OCI-LY1 (cell line): ENCODE measurements at regions not wholly inside any gene's neighbourhood (a gene's known extent, or its start where the extent isn't known, plus 50 kb on each side); places are given as distances from the start of the nearest gene placed in this dataset.

Experiments used
- H2AFZ ChIP-seq: fragments of 200-600 bp; sonication (generic), shearing (Covaris generic); 2 replicates; pipeline ENCODE4 v1.6.0; 2014; ENCODE audit warnings: antibody characterized with exemption, mild to moderate bottlenecking, low read length
- H3F3A ChIP-seq: fragments of 200-600 bp; sonication (generic), shearing (Covaris generic); 2 replicates; pipeline ENCODE4 v1.6.0; 2014; ENCODE audit warnings: mild to moderate bottlenecking, antibody characterized with exemption, low read length, moderate library complexity; ENCODE audit not compliant: insufficient read depth
- H3K27ac ChIP-seq: fragments of 200-600 bp; sonication (generic); 2 replicates; pipeline ENCODE4 v1.5.1; 2014; ENCODE audit warnings: low read length, mixed run types, mild to moderate bottlenecking, low read depth; ENCODE audit not compliant: poor library complexity, severe bottlenecking
- H3K27me3 ChIP-seq: fragments of 200-600 bp; sonication (generic); 2 replicates; pipeline ENCODE4 v1.6.0; 2014; ENCODE audit warnings: antibody characterized with exemption, mild to moderate bottlenecking, low read length, moderate library complexity; ENCODE audit not compliant: insufficient read depth
- H3K36me3 ChIP-seq: fragments of 200-600 bp; sonication (generic); 2 replicates; pipeline ENCODE4 v1.6.1; 2014; ENCODE audit warnings: mild to moderate bottlenecking, antibody characterized with exemption, low read length, moderate library complexity, mixed read lengths; ENCODE audit not compliant: insufficient read depth
- H3K4me1 ChIP-seq: fragments of 200-600 bp; sonication (generic); 2 replicates; pipeline ENCODE4 v1.5.1; 2014; ENCODE audit warnings: mild to moderate bottlenecking, low read length, moderate library complexity; ENCODE audit not compliant: insufficient read depth, severe bottlenecking
- H3K4me2 ChIP-seq: fragments of 200-600 bp; sonication (generic), shearing (Covaris generic); 2 replicates; pipeline ENCODE4 v1.6.1; 2014; ENCODE audit warnings: low read length
- H3K4me3 ChIP-seq: fragments of 200-600 bp; sonication (generic); 2 replicates; pipeline ENCODE4 v1.5.1; 2014; ENCODE audit warnings: low read length, low read depth, mild to moderate bottlenecking, mixed read lengths; ENCODE audit not compliant: poor library complexity, severe bottlenecking
- H3K79me2 ChIP-seq: fragments of 200-600 bp; shearing (Covaris generic); 2 replicates; pipeline ENCODE4 v1.6.1; 2016; ENCODE audit warnings: mixed run types, low read length, mixed read lengths; ENCODE audit not compliant: insufficient read depth
- H3K9ac ChIP-seq: fragments of 200-600 bp; sonication (generic), shearing (Covaris generic); 2 replicates; pipeline ENCODE4 v1.6.1; 2014; ENCODE audit warnings: mild to moderate bottlenecking, low read length, mixed read lengths
- H3K9me2 ChIP-seq: fragments of 200-600 bp; sonication (generic), shearing (Covaris generic); 2 replicates; pipeline ENCODE4 v1.6.1; 2014; ENCODE audit warnings: low read depth, mild to moderate bottlenecking, low read length, mixed read lengths
- H3K9me3 ChIP-seq: fragments of 200-600 bp; shearing (Covaris generic); 2 replicates; pipeline ENCODE4 v1.6.1; 2014; ENCODE audit warnings: low read length, mixed read lengths
- H4K20me1 ChIP-seq: fragments of 200-600 bp; sonication (generic), shearing (Covaris generic); 2 replicates; pipeline ENCODE4 v1.6.0; 2016; ENCODE audit warnings: mild to moderate bottlenecking, low read length; ENCODE audit not compliant: insufficient read depth
- EZH2 ChIP-seq: fragments of 200-600 bp; sonication (generic), shearing (Covaris generic); IDR thresholded peaks from 2 replicates; pipeline ENCODE4 v1.8.0; 2017; ENCODE audit warnings: borderline replicate concordance, mixed run types, mild to moderate bottlenecking, antibody characterized with exemption, low read length, moderate library complexity, mixed read lengths
- TF ChIP-seq, protein P1 (sequence below): fragments of 200-600 bp; sonication (generic), shearing (Covaris generic); IDR thresholded peaks from 2 replicates; pipeline ENCODE4 v1.5.1; 2017; ENCODE audit warnings: mild to moderate bottlenecking, antibody characterized with exemption, low read length, moderate library complexity, mixed read lengths

DNA sequence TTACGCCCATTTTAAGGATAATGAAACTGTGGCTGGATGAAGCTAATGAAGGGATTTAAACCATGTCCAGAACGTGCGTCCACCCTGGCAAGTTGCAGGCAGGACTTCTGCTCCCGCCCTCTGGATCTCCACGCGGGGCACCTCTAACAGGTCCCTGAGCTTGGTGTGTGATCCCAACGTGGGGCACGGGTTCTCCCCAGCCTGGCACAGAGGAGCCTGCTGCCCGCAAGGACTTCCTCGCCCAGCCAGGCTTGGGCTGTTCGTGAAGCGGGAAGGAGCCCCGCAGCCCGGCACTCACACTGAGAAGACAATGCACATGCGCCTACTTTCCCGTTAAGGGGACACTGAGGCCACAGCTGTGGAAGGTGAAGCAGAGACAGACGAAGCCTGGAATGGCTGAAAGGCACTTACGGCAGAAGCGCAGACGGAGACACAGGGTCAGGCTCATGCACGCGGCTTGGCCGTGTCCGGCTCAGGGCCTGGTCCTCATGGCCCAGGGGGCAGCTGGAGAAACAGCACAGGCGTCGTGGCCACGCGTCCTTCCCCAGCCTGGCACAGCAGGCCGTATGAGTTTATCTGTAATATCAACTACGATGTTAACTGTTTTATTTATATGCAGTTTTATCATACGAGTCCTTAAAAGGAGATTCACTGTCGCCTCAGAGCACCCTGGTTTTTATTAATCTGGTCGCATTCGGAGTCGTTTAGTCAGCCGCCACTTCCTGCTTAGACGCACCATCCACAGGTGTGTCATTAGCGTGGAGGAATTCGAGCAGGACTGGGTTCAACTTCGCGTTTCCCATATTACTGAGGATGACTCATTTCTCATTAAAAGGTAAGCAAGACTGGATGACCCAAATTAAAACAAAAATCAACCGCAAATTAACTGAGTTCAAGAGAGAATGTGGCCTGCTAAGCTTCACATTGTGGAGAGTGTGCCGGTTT is 835.9 kb downstream of the GALR1 start:
- Histone ChIP-seq H3K9me2 (no peaks in the 10 kb centered on the region), H3K79me2 (no peaks in the 10 kb centered on the region), H4K20me1 (no peaks in the 10 kb centered on the region), H3K4me3 (no peak overlapping the region), H3F3A (no peaks in the 10 kb centered on the region), H2AFZ (no peak overlapping the region), H3K36me3 (no peaks in the 10 kb centered on the region), H3K27me3 (0 out of 2 replicates have a peak, but pooled peaks cover 4% of the 10 kb centered on the region), H3K4me2 (no peak overlapping the region), H3K27ac (no peak overlapping the region), H3K9ac (no peak overlapping the region), H3K9me3 (no peaks in the 10 kb centered on the region), H3K4me1 (no peaks in the 10 kb centered on the region)
- TF ChIP-seq, protein P1, sequence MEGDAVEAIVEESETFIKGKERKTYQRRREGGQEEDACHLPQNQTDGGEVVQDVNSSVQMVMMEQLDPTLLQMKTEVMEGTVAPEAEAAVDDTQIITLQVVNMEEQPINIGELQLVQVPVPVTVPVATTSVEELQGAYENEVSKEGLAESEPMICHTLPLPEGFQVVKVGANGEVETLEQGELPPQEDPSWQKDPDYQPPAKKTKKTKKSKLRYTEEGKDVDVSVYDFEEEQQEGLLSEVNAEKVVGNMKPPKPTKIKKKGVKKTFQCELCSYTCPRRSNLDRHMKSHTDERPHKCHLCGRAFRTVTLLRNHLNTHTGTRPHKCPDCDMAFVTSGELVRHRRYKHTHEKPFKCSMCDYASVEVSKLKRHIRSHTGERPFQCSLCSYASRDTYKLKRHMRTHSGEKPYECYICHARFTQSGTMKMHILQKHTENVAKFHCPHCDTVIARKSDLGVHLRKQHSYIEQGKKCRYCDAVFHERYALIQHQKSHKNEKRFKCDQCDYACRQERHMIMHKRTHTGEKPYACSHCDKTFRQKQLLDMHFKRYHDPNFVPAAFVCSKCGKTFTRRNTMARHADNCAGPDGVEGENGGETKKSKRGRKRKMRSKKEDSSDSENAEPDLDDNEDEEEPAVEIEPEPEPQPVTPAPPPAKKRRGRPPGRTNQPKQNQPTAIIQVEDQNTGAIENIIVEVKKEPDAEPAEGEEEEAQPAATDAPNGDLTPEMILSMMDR: no peak
- TF ChIP-seq EZH2: no peak

DNA sequence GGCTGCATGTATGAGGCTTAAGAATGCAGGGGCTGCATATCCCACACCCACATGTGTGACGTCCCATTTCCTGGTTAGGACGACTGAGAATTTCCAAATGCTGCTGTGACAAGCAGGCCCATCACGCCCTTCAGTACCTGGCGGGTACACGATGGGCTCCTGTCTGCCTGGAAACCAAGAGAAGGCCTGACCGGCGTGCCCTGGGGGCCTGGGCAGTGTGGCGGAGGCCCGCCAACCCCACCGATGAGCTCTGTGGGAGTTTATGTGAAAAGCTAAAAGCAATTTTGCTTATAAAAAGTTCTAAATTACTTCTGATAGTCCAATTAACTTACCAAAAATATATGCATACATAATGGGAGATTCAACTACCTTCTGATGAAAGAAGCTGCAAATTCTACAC is 837.3 kb downstream of the GALR1 start:
- Histone ChIP-seq H3K4me3 (no peak overlapping the region), H3K79me2 (no peaks in the 10 kb centered on the region), H2AFZ (no peak overlapping the region), H3K4me2 (no peak overlapping the region), H3K27me3 (no peaks in the 10 kb centered on the region), H3K9ac (no peak overlapping the region), H3K4me1 (no peaks in the 10 kb centered on the region), H3K9me2 (no peaks in the 10 kb centered on the region), H3K9me3 (no peaks in the 10 kb centered on the region), H3F3A (no peaks in the 10 kb centered on the region), H3K27ac (no peak overlapping the region), H4K20me1 (no peaks in the 10 kb centered on the region), H3K36me3 (no peaks in the 10 kb centered on the region)
- no peak for TF ChIP-seq EZH2
- TF ChIP-seq, protein P1: no peak

DNA sequence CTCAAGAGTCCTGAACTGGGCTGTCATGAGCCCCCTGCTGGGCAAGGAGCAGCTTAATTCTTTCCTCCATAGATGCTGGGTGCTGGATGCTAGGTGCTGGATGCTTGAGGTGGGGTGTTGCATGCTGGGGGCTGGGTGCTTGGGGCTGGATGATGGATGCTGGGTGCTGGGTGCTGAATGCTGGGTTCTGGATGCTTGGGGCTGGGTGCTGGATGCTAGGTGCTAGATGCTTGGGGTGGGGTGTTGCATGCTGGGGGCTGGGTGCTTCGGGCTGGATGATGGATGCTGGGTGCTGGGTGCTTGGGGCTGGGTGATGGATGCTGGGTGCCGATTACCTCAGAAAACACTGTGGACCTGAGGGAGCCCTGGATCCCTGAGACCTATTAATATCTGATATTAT is 837.7 kb downstream of the GALR1 start:
- H4K20me1 ChIP-seq: no peaks in the 10 kb centered on the region
- no peak overlapping the region for H3K4me3 ChIP-seq
- no peaks in the 10 kb centered on the region for H3K27me3 ChIP-seq
- H2AFZ ChIP-seq: no peak overlapping the region
- no peak overlapping the region for H3K4me2 ChIP-seq
- H3K9me2 ChIP-seq: no peaks in the 10 kb centered on the region
- H3K79me2 ChIP-seq: no peaks in the 10 kb centered on the region
- no peak overlapping the region for H3K9ac ChIP-seq
- H3K27ac ChIP-seq: no peak overlapping the region
- TF ChIP-seq, protein P1: no peak
- TF ChIP-seq EZH2: no peak
- no peaks in the 10 kb centered on the region for H3K36me3 ChIP-seq
- no peaks in the 10 kb centered on the region for H3K4me1 ChIP-seq
- no peaks in the 10 kb centered on the region for H3K9me3 ChIP-seq
- H3F3A ChIP-seq: no peaks in the 10 kb centered on the region
